H1 (cell line): ENCODE measurements at regions not wholly inside any gene's neighbourhood (a gene's known extent, or its start where the extent isn't known, plus 50 kb on each side); places are given as distances from the start of the nearest gene placed in this dataset.
A peak's percentile ranks its signal among the peaks of the same experiment; 100 is the strongest.

ENCODE experiments used
- CTCF ChIA-PET: fragments of 300-600 bp; sonication (Branson Sonifier 250); formaldehyde crosslinking; loops from one replicate; lab custom pipeline; 2021; ENCODE audit not compliant: partially characterized antibody; lab: Charles Lee
- POLR2A ChIA-PET: fragments of 300-600 bp; sonication (Branson Sonifier 250); formaldehyde crosslinking; loops from one replicate; lab custom pipeline; 2021; ENCODE audit warnings: inconsistent platforms; ENCODE audit not compliant: partially characterized antibody; lab: Charles Lee
- DNase-seq, 2 experiments: peaks; one replicate each; pipeline versions ENCODE4 v3.0.0 to v3.0.0-alpha.2; 2010 to 2022; ENCODE audit warnings: low spot score in 2 of 2, low read depth in 1 of 2, mixed read lengths in 1 of 2
- FAIRE-seq: peaks from 2 replicates; lab custom pipeline; 2011; peaks lifted over from hg19 to GRCh38; lab: Jason Lieb, UNC
- H2AFZ ChIP-seq: 2 replicates; pipeline ENCODE4 v1.8.1; 2012; ENCODE audit warnings: low read length, inconsistent platforms
- H2AK5ac ChIP-seq: 2 replicates; pipeline ENCODE4 v1.6.1; 2013; ENCODE audit warnings: low read depth, low read length
- H2BK120ac ChIP-seq: replicated peaks from 2 replicates; pipeline ENCODE3; 2013; ENCODE audit warnings: low read depth, low read length, inconsistent platforms
- H2BK12ac ChIP-seq: 2 replicates; pipeline ENCODE4 v1.6.1; 2013; ENCODE audit warnings: low read depth, low read length
- H2BK15ac ChIP-seq: 2 replicates; pipeline ENCODE4 v1.6.1; 2013; ENCODE audit warnings: low read length
- H2BK20ac ChIP-seq: 2 replicates; pipeline ENCODE4 v1.6.1; 2013; ENCODE audit warnings: low read length
- H2BK5ac ChIP-seq: 2 replicates; pipeline ENCODE4 v1.6.1; 2013; ENCODE audit warnings: low read depth, low read length
- H3K14ac ChIP-seq: 2 replicates; pipeline ENCODE4 v1.6.1; 2013; ENCODE audit warnings: inconsistent platforms; ENCODE audit not compliant: insufficient read length
- H3K18ac ChIP-seq: 2 replicates; pipeline ENCODE4 v1.6.1; 2013; ENCODE audit warnings: low read length; ENCODE audit errors: extremely low read depth
- H3K23ac ChIP-seq: 2 replicates; pipeline ENCODE4 v1.6.1; 2013; ENCODE audit warnings: inconsistent platforms; ENCODE audit not compliant: insufficient read length
- H3K23me2 ChIP-seq: 2 replicates; pipeline ENCODE4 v1.6.1; 2013; ENCODE audit warnings: low read depth, low read length
- H3K27ac ChIP-seq: 2 replicates; pipeline ENCODE4 v1.6.1; 2011; ENCODE audit warnings: low read depth, low read length, inconsistent platforms
- H3K27me3 ChIP-seq, 4 experiments: replicated peaks in 1 of 4; 1 replicate in 1 of 4; 2 replicates in 3 of 4; pipeline versions ENCODE4 v1.6.1 to v1.8.1; 2011 to 2013; ENCODE audit warnings: low read length in 3 of 4, mild to moderate bottlenecking in 3 of 4, inconsistent platforms in 2 of 4, mixed read lengths in 2 of 4, moderate library complexity in 1 of 4; ENCODE audit not compliant: control insufficient read depth in 3 of 4, insufficient read depth in 3 of 4; ENCODE audit errors: extremely low read depth in 1 of 4
- H3K36me3 ChIP-seq, 4 experiments: 2 replicates each; pipeline versions ENCODE4 v1.6.1 to v1.8.1; 2011 to 2013; ENCODE audit warnings: mild to moderate bottlenecking in 4 of 4, low read length in 3 of 4, moderate library complexity in 2 of 4, control low read depth in 1 of 4, inconsistent platforms in 1 of 4; ENCODE audit not compliant: insufficient read depth in 4 of 4, control insufficient read depth in 2 of 4
- H3K4ac ChIP-seq: replicated peaks from 2 replicates; pipeline ENCODE3; 2013; ENCODE audit warnings: low read length, low read depth, mixed read lengths, inconsistent platforms; ENCODE audit not compliant: insufficient read length
- H3K4me1 ChIP-seq, 4 experiments: replicated peaks in 1 of 4; 1 replicate in 1 of 4; 2 replicates in 3 of 4; pipeline versions ENCODE4 v1.6.1 to v1.8.1; 2011 to 2013; ENCODE audit warnings: low read length in 3 of 4, inconsistent platforms in 2 of 4, mixed read lengths in 1 of 4; ENCODE audit not compliant: insufficient read depth in 4 of 4, control insufficient read depth in 3 of 4
- H3K4me2 ChIP-seq, 2 experiments: 2 replicates each; pipeline versions ENCODE4 v1.6.1 to v1.8.1; 2011 to 2013; ENCODE audit warnings: low read depth in 2 of 2, low read length in 2 of 2, control low read depth in 1 of 2, inconsistent platforms in 1 of 2, mild to moderate bottlenecking in 1 of 2; ENCODE audit not compliant: insufficient read depth in 1 of 2
- H3K4me3 ChIP-seq, 4 experiments: fragments of 200-600, 300-600 bp in 1 of 4; sonication (generic), shearing (Covaris generic), sonication (Bioruptor Twin) in 1 of 4; 2 replicates each; pipeline versions ENCODE4 v1.5.1 to v1.8.1; 2011 to 2016; ENCODE audit warnings: low read length in 4 of 4, low read depth in 3 of 4, control low read depth in 2 of 4, inconsistent platforms in 2 of 4, mild to moderate bottlenecking in 2 of 4, mixed read lengths in 1 of 4, moderate library complexity in 1 of 4; ENCODE audit not compliant: insufficient read depth in 2 of 4; ENCODE audit errors: extremely low read depth in 1 of 4
- H3K56ac ChIP-seq: replicated peaks from 2 replicates; pipeline ENCODE3; 2013; ENCODE audit warnings: low read depth, mild to moderate bottlenecking, mixed read lengths, low read length, inconsistent platforms; ENCODE audit not compliant: insufficient read length
- H3K79me1 ChIP-seq: 2 replicates; pipeline ENCODE4 v1.6.1; 2013; ENCODE audit warnings: low read depth, low read length, control low read depth
- H3K79me2 ChIP-seq, 2 experiments: 2 replicates each; pipeline versions ENCODE4 v1.6.1 to v1.8.1; 2012 to 2013; ENCODE audit warnings: low read length in 2 of 2, mild to moderate bottlenecking in 2 of 2, inconsistent platforms in 1 of 2; ENCODE audit not compliant: insufficient read depth in 2 of 2, control insufficient read depth in 1 of 2
- H3K9ac ChIP-seq, 4 experiments: replicated peaks in 1 of 4; 1 replicate in 1 of 4; 2 replicates in 3 of 4; pipeline versions ENCODE4 v1.6.1 to v1.8.1; 2011 to 2013; ENCODE audit warnings: low read depth in 3 of 4, low read length in 3 of 4, control low read depth in 2 of 4, mild to moderate bottlenecking in 2 of 4, moderate library complexity in 2 of 4, inconsistent platforms in 1 of 4; ENCODE audit errors: extremely low read depth in 1 of 4
- H3K9me3 ChIP-seq, 2 experiments: 2 replicates each; pipeline versions ENCODE4 v1.6.1 to v1.8.1; 2012 to 2013; ENCODE audit warnings: mild to moderate bottlenecking in 2 of 2, moderate library complexity in 2 of 2, control low read depth in 1 of 2, inconsistent platforms in 1 of 2, low read depth in 1 of 2, low read length in 1 of 2, mixed read lengths in 1 of 2; ENCODE audit not compliant: insufficient read depth in 2 of 2
- H4K20me1 ChIP-seq, 2 experiments: replicated peaks in 1 of 2; 2 replicates each; pipeline versions ENCODE3 to v1.8.1; 2011 to 2013; ENCODE audit warnings: inconsistent platforms in 2 of 2, low read length in 2 of 2, mild to moderate bottlenecking in 1 of 2; ENCODE audit not compliant: insufficient read depth in 2 of 2, control insufficient read depth in 1 of 2
- H4K5ac ChIP-seq: 2 replicates; pipeline ENCODE4 v1.6.1; 2013; ENCODE audit warnings: low read length, low read depth, mixed read lengths, inconsistent platforms; ENCODE audit not compliant: insufficient read length
- H4K8ac ChIP-seq: 2 replicates; pipeline ENCODE4 v1.8.0; 2013; ENCODE audit warnings: mild to moderate bottlenecking, moderate library complexity, low read length, inconsistent platforms; ENCODE audit not compliant: insufficient read depth; ENCODE audit errors: extremely low read depth
- H4K91ac ChIP-seq: replicated peaks from 2 replicates; pipeline ENCODE3; 2013; ENCODE audit warnings: low read length, mixed read lengths, inconsistent platforms; ENCODE audit not compliant: insufficient read length
- CHD2 ChIP-seq: IDR thresholded peaks from 2 replicates; pipeline ENCODE4 v1.6.1; 2012; ENCODE audit warnings: low read length, improper control_type of control experiment
- E2F6 ChIP-seq: IDR thresholded peaks from 2 replicates; pipeline ENCODE4 v1.6.1; 2012; ENCODE audit warnings: inconsistent platforms
- SRF ChIP-seq: IDR thresholded peaks from 2 replicates; pipeline ENCODE4 v1.6.1; 2011; ENCODE audit warnings: mild to moderate bottlenecking, low read depth, low read length, moderate library complexity
- WGBS, 2 experiments: shearing (Covaris generic) in 1 of 2; methylation state at CpG; one replicate each; pipeline versions ENCODE4 v1.1.6 to v1.1.7; 2013 to 2015; ENCODE audit warnings: low lambda C conversion rate in 2 of 2, mixed read lengths in 2 of 2, inconsistent platforms in 1 of 2, low coverage in 1 of 2, missing lambda C conversion rate in 1 of 2; ENCODE audit not compliant: insufficient replicate concordance in 2 of 2, insufficient coverage in 1 of 2, insufficient read length in 1 of 2; ENCODE audit errors: extremely low coverage in 1 of 2, missing lambda C conversion rate in 1 of 2; 5-methylcytosine and 5-hydroxymethylcytosine counted together

- peak overlapping the region; percentile 90 for H2BK120ac ChIP-seq
- peaks cover 0 to 22% (median 3%) of the 10 kb centered on the region in 4 experiments; a peak in 2 of 7 replicates for H3K4me1 ChIP-seq
- peaks cover 0 to 5% (median 0%) of the 10 kb centered on the region in 4 experiments; a peak in 1 of 8 replicates for H3K36me3 ChIP-seq
- H3K79me1 ChIP-seq, result no peaks in the 10 kb centered on the region
- H3K14ac ChIP-seq, result no peak overlapping the region
- no peak overlapping the region for H4K8ac ChIP-seq
- H3K4ac ChIP-seq, result no peak overlapping the region
- H4K5ac ChIP-seq, result no peak overlapping the region
- no peak overlapping the region for H3K4me3 ChIP-seq
- H3K4me2 ChIP-seq, result no peak overlapping the region
- POLR2A ChIA-PET, result no interaction called here
- no peak overlapping the region for H3K9ac ChIP-seq
- no peaks in the 10 kb centered on the region; the same call in 1 of the 2 replicates for H3K23me2 ChIP-seq
- no peak for DNase-seq
- no peak overlapping the region for H2AK5ac ChIP-seq
- H2AFZ ChIP-seq, result no peak overlapping the region
- H3K23ac ChIP-seq, result peak overlapping the region; percentile 52
- 0 out of 2 replicates have a peak overlapping the region, but pooled peaks have one; percentile 76 for H2BK20ac ChIP-seq
- H3K9me3 ChIP-seq, result no peaks in the 10 kb centered on the region
- WGBS, 2 experiments, result 74% methylated on average over 3 of the region's 3 CpGs; no CpG with 5 or more reads in 1 of the 2 experiments
- no peak overlapping the region; the same call in 1 of the 2 replicates for H2BK12ac ChIP-seq
- TF ChIP-seq SRF (0 out of 2 replicates have a peak, but pooled peaks have one; percentile 9), E2F6 (no peak), CHD2 (no peak)
- H2BK5ac ChIP-seq, result peak overlapping the region; percentile 41; the same call in 1 of the 2 replicates
- no peak for FAIRE-seq
- H2BK15ac ChIP-seq, result no peak overlapping the region
- H3K56ac ChIP-seq, result no peak overlapping the region
- no peak overlapping the region; the same call in 1 of the 2 replicates for H3K18ac ChIP-seq
- no peaks in the 10 kb centered on the region for H4K20me1 ChIP-seq
- H3K27ac ChIP-seq, result no peak overlapping the region
- H3K79me2 ChIP-seq, result no peaks in the 10 kb centered on the region
- H3K27me3 ChIP-seq, result no peaks in the 10 kb centered on the region
- no peak overlapping the region for H4K91ac ChIP-seq
- CTCF ChIA-PET, result interaction anchor here (1.7 kb wide), 1 partner anchor 79 kb away, joined by 5 read pairs; no protein-coding TSS in a partner anchor
Observed at GRCh38 chr9:104256031-104256695, 162.1 kb downstream of the SMC2 start.
